ENCODE measurements at regions not wholly inside any gene's neighbourhood (a gene's known extent, or its start where the extent isn't known, plus 50 kb on each side); places are given as distances from the start of the nearest gene placed in this dataset.

GRCh38 chr3:3734881-3735280, 64.3 kb upstream of the LRRN1 start:
- no peak overlapping the region for H3K4me3 ChIP-seq (replicated peaks; ENCODE audit: low read depth, low read length)
- no peak for DNase-seq (ENCODE audit: low read depth)
- TF ChIP-seq CTCF (IDR thresholded peaks at IDR 0.05; ENCODE audit: low read length, missing control alignments) = no peak

- DNase-seq (ENCODE audit: low read depth) = no peak
- TF ChIP-seq CTCF (IDR thresholded peaks at IDR 0.05; ENCODE audit: low read length, missing control alignments) = no peak
- H3K4me3 ChIP-seq (replicated peaks; ENCODE audit: low read depth, low read length) = no peak overlapping the region
Observed at GRCh38 chr3:3729261-3729660, 70.0 kb upstream of the LRRN1 start.

GRCh38 chr3:3726549-3726948, 72.7 kb upstream of the LRRN1 start:
- no peak for DNase-seq (ENCODE audit: low read depth)

GRCh38 chr3:3714572-3714971, 84.7 kb upstream of the LRRN1 start:
- TF ChIP-seq CTCF (IDR thresholded peaks at IDR 0.05; ENCODE audit: low read length, missing control alignments) = no peak
- no peak for DNase-seq (ENCODE audit: low read depth)
- no peak overlapping the region for H3K4me3 ChIP-seq (replicated peaks; ENCODE audit: low read depth, low read length)

More at GRCh38 chr3:3726549-3726948, 72.7 kb upstream of the LRRN1 start:
- H3K4me3 ChIP-seq (replicated peaks; ENCODE audit: low read depth, low read length) = no peak overlapping the region
- no peak for TF ChIP-seq CTCF (IDR thresholded peaks at IDR 0.05; ENCODE audit: low read length, missing control alignments)

GRCh38 chr3:3712971-3713370, 86.3 kb upstream of the LRRN1 start:
- no peak for TF ChIP-seq CTCF (IDR thresholded peaks at IDR 0.05; ENCODE audit: low read length, missing control alignments)
- no peak for DNase-seq (ENCODE audit: low read depth)
- H3K4me3 ChIP-seq (replicated peaks; ENCODE audit: low read depth, low read length) = no peak overlapping the region

GRCh38 chr3:3708769-3709115, 90.5 kb upstream of the LRRN1 start:
- DNase-seq (ENCODE audit: low read depth) = no peak
- no peak overlapping the region for H3K4me3 ChIP-seq (replicated peaks; ENCODE audit: low read depth, low read length)
- TF ChIP-seq CTCF (IDR thresholded peaks at IDR 0.05; ENCODE audit: low read length, missing control alignments) = no peak

- no peak overlapping the region for H3K4me3 ChIP-seq (replicated peaks; ENCODE audit: low read depth, low read length)
- TF ChIP-seq CTCF (IDR thresholded peaks at IDR 0.05; ENCODE audit: low read length, missing control alignments) = no peak
- DNase-seq (ENCODE audit: low read depth) = no peak
Observed at GRCh38 chr3:3707858-3708768, 91.1 kb upstream of the LRRN1 start.
